ENCODE measurements at regions not wholly inside any gene's neighbourhood (a gene's known extent, or its start where the extent isn't known, plus 50 kb on each side); places are given as distances from the start of the nearest gene placed in this dataset.
"Not testable (repeated sequence)": the region's sequence is repeated elsewhere in the genome, so short reads cannot be mapped to it uniquely, and the experiment has no call there.

GRCh38 chrX:27156921-27157320, 306.2 kb downstream of the PPP4R3C start:
- DNase-seq (ENCODE audit: low read depth, low spot score): not testable (repeated sequence)

GRCh38 chrX:27136325-27136724, 326.8 kb downstream of the PPP4R3C start:
- DNase-seq (ENCODE audit: low read depth, low spot score): no peak

- DNase-seq (ENCODE audit: low read depth, low spot score): no peak
Measured at GRCh38 chrX:27132862-27133261, 330.3 kb downstream of the PPP4R3C start.

- DNase-seq (ENCODE audit: low read depth, low spot score): not testable (repeated sequence)
Measured at GRCh38 chrX:27087176-27087575, 376.0 kb downstream of the PPP4R3C start.

GRCh38 chrX:27086237-27086636, 376.9 kb downstream of the PPP4R3C start:
- DNase-seq (ENCODE audit: low read depth, low spot score): no peak

- no peak for DNase-seq (ENCODE audit: low read depth, low spot score)
Measured at GRCh38 chrX:27085346-27085745, 377.8 kb downstream of the PPP4R3C start.

- no peak for DNase-seq (ENCODE audit: low read depth, low spot score)
Measured at GRCh38 chrX:27078371-27078770, 384.8 kb downstream of the PPP4R3C start.

GRCh38 chrX:27057883-27058282, 405.3 kb downstream of the PPP4R3C start:
- DNase-seq (ENCODE audit: low read depth, low spot score): no peak

- no peak for DNase-seq (ENCODE audit: low read depth, low spot score)
Measured at GRCh38 chrX:27039332-27039731, 423.8 kb downstream of the PPP4R3C start.

GRCh38 chrX:27008486-27008885, 454.7 kb downstream of the PPP4R3C start:
- DNase-seq (ENCODE audit: low read depth, low spot score): no peak

GRCh38 chrX:26999634-27000033, 463.5 kb downstream of the PPP4R3C start:
- DNase-seq (ENCODE audit: low read depth, low spot score): no peak

GRCh38 chrX:26958261-26958660, 504.9 kb downstream of the PPP4R3C start:
- DNase-seq (ENCODE audit: low read depth, low spot score): no peak

GRCh38 chrX:26954029-26954428, 509.1 kb downstream of the PPP4R3C start:
- DNase-seq (ENCODE audit: low read depth, low spot score): no peak

GRCh38 chrX:26952213-26952612, 510.9 kb downstream of the PPP4R3C start:
- no peak for DNase-seq (ENCODE audit: low read depth, low spot score)

GRCh38 chrX:26927419-26927818, 535.7 kb downstream of the PPP4R3C start:
- DNase-seq (ENCODE audit: low read depth, low spot score): no peak

- DNase-seq (ENCODE audit: low read depth, low spot score): no peak
Measured at GRCh38 chrX:26925088-26925487, 538.1 kb downstream of the PPP4R3C start.

GRCh38 chrX:26922278-26922677, 540.9 kb downstream of the PPP4R3C start:
- DNase-seq (ENCODE audit: low read depth, low spot score): no peak

- no peak for DNase-seq (ENCODE audit: low read depth, low spot score)
Measured at GRCh38 chrX:26918631-26919030, 544.5 kb downstream of the PPP4R3C start.

- no peak for DNase-seq (ENCODE audit: low read depth, low spot score)
Measured at GRCh38 chrX:26916991-26917390, 546.1 kb downstream of the PPP4R3C start.

GRCh38 chrX:26915064-26915463, 548.1 kb downstream of the PPP4R3C start:
- DNase-seq (ENCODE audit: low read depth, low spot score): no peak

- no peak for DNase-seq (ENCODE audit: low read depth, low spot score)
Measured at GRCh38 chrX:26914232-26914631, 548.9 kb downstream of the PPP4R3C start.

GRCh38 chrX:26911785-26912184, 551.4 kb downstream of the PPP4R3C start:
- not testable (repeated sequence) for DNase-seq (ENCODE audit: low read depth, low spot score)

- DNase-seq (ENCODE audit: low read depth, low spot score): no peak
Measured at GRCh38 chrX:26909728-26910127, 553.4 kb downstream of the PPP4R3C start.

- DNase-seq (ENCODE audit: low read depth, low spot score): no peak
Measured at GRCh38 chrX:26908218-26908617, 554.9 kb downstream of the PPP4R3C start.

GRCh38 chrX:26889574-26889973, 573.6 kb downstream of the PPP4R3C start:
- no peak for DNase-seq (ENCODE audit: low read depth, low spot score)
